DND-41 (cell line): ENCODE measurements at regions not wholly inside any gene's neighbourhood (a gene's known extent, or its start where the extent isn't known, plus 50 kb on each side); places are given as distances from the start of the nearest gene placed in this dataset.

Experiments
- ATAC-seq: fragments of 200-7000 bp; cut with Tn5 transposase; 3 replicates; pipeline ENCODE4 v1.9.1; 2021; ENCODE audit warnings: low read depth; ENCODE audit not compliant: insufficient read depth
- DNase-seq: peaks from one replicate; pipeline ENCODE4 v3.0.0-alpha.2; 2020
- H2AFZ ChIP-seq: 2 replicates; pipeline ENCODE4 v1.6.0; 2012; ENCODE audit warnings: low read depth, low read length
- H3K27ac ChIP-seq: 2 replicates; pipeline ENCODE4 v1.5.1; 2012; ENCODE audit warnings: low read length, inconsistent platforms
- H3K27me3 ChIP-seq: fragments of 200-600 bp; sonication (generic); 2 replicates; pipeline ENCODE4 v1.6.0; 2012; ENCODE audit warnings: low read length, mild to moderate bottlenecking, inconsistent platforms; ENCODE audit not compliant: insufficient read depth, poor library complexity
- H3K36me3 ChIP-seq: 2 replicates; pipeline ENCODE4 v1.5.1; 2012; ENCODE audit warnings: low read length, inconsistent platforms; ENCODE audit not compliant: insufficient read depth
- H3K4me1 ChIP-seq: 2 replicates; pipeline ENCODE4 v1.5.1; 2012; ENCODE audit warnings: mild to moderate bottlenecking, low read length; ENCODE audit not compliant: insufficient read depth
- H3K4me2 ChIP-seq: 2 replicates; pipeline ENCODE4 v1.6.0; 2012; ENCODE audit warnings: mild to moderate bottlenecking, moderate library complexity, low read length, inconsistent platforms; ENCODE audit not compliant: insufficient read depth
- H3K4me3 ChIP-seq, 2 experiments: fragments of 200-600 bp in 1 of 2; shearing (Covaris generic) in 1 of 2; 2 replicates each; pipeline ENCODE4 v1.5.1; 2012 to 2016; ENCODE audit warnings: inconsistent platforms in 2 of 2, low read length in 2 of 2, mild to moderate bottlenecking in 2 of 2, low read depth in 1 of 2, moderate library complexity in 1 of 2
- H3K79me2 ChIP-seq: 2 replicates; pipeline ENCODE4 v1.6.0; 2012; ENCODE audit warnings: low read length, inconsistent platforms; ENCODE audit not compliant: insufficient read depth
- H3K9ac ChIP-seq: 2 replicates; pipeline ENCODE4 v1.6.0; 2012; ENCODE audit warnings: low read depth, mild to moderate bottlenecking, inconsistent platforms, low read length, moderate library complexity
- H3K9me3 ChIP-seq: 2 replicates; pipeline ENCODE4 v1.5.1; 2012; ENCODE audit warnings: low read length, moderate library complexity, mild to moderate bottlenecking, inconsistent platforms; ENCODE audit not compliant: insufficient read depth, severe bottlenecking
- H4K20me1 ChIP-seq: 2 replicates; pipeline ENCODE4 v1.6.0; 2012; ENCODE audit warnings: low read length; ENCODE audit not compliant: insufficient read depth
- EZH2 ChIP-seq: IDR thresholded peaks from 3 replicates; pipeline ENCODE4 v1.6.1; 2012; ENCODE audit warnings: borderline replicate concordance, low read depth, mild to moderate bottlenecking, moderate library complexity, low read length, inconsistent platforms; ENCODE audit not compliant: severe bottlenecking
- TF ChIP-seq, protein P1 (sequence below): IDR thresholded peaks from 2 replicates; pipeline ENCODE4 v1.5.1; 2012; ENCODE audit warnings: borderline replicate concordance, low read length, moderate library complexity, mild to moderate bottlenecking; ENCODE audit not compliant: poor library complexity, severe bottlenecking; ENCODE audit errors: extremely low read depth

DNA sequence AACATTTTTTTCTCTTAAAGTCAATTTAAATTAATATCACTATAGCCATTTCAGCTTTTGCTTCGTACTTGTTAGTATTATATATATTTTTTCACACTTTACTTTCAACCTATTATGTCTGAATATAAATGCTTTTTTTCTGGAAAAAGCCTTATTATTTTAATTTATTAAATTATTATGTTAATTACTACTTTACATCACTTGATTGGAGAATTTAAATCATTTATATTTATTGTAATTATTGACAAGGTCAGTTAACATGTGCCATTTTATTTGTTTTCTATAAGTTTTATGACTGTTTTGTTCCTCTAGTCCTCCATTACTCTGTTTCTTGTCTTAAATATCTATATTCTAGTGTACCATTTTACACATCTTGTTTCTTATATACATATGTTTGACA lies 1333.4 kb upstream of the MIR17HG start:
- no peaks in the 10 kb centered on the region for H3K4me1 ChIP-seq
- no peak overlapping the region for H3K27ac ChIP-seq
- no peaks in the 10 kb centered on the region for H3K79me2 ChIP-seq
- H3K4me2 ChIP-seq, result no peak overlapping the region
- H3K9ac ChIP-seq, result no peak overlapping the region
- H3K27me3 ChIP-seq, result no peaks in the 10 kb centered on the region
- H4K20me1 ChIP-seq, result no peaks in the 10 kb centered on the region
- H2AFZ ChIP-seq, result no peak overlapping the region
- H3K36me3 ChIP-seq, result no peaks in the 10 kb centered on the region
- H3K4me3 ChIP-seq, result no peak overlapping the region
- TF ChIP-seq, protein P1, sequence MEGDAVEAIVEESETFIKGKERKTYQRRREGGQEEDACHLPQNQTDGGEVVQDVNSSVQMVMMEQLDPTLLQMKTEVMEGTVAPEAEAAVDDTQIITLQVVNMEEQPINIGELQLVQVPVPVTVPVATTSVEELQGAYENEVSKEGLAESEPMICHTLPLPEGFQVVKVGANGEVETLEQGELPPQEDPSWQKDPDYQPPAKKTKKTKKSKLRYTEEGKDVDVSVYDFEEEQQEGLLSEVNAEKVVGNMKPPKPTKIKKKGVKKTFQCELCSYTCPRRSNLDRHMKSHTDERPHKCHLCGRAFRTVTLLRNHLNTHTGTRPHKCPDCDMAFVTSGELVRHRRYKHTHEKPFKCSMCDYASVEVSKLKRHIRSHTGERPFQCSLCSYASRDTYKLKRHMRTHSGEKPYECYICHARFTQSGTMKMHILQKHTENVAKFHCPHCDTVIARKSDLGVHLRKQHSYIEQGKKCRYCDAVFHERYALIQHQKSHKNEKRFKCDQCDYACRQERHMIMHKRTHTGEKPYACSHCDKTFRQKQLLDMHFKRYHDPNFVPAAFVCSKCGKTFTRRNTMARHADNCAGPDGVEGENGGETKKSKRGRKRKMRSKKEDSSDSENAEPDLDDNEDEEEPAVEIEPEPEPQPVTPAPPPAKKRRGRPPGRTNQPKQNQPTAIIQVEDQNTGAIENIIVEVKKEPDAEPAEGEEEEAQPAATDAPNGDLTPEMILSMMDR, result no peak
- TF ChIP-seq EZH2, result no peak
- ATAC-seq (no peak), DNase-seq (no peak)
- no peaks in the 10 kb centered on the region for H3K9me3 ChIP-seq

DNA sequence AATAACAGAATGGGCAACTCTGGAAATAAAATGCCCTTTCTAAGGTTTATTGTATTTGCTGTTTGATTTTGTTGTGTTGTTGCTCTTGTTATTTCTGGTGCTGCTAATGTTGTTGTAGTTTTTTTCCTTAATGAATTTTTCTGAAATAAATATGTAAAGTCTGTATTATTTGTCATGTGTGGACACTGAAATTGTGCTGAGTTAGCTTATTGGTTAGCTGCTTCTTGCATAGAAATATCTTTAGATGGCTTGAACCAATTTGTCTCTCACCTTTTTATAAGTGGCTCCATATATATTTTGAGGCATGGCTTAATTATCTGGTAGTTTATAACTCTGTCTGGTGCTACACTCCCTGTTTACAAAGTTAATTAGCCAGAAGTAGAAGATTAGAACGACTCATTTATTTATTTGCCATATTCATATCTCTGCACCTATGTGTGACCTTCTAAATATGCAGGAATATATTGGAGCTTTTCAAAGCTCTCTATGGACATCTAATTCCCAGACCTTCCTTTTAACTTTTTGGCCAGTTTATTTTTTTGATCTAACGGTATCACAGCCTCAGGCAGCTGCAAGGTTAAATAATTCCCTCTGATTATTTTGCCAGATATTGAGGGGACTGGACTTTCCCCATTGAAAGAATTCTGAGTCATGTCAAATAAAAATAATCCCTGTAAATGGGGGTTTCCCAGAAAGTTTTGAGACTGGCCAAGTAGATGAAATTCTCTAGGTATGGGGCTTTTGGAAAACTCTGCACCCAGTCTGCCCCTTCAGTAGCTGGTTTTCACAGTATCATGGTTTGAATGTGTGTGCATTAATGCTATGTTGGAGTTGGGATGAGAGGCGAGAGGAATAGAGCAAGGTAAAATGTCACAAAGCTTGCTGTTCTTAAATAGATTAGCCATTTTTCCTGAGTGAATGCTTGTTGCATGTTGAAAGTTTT lies 1331.7 kb upstream of the MIR17HG start:
- no peak overlapping the region for H3K27ac ChIP-seq
- H4K20me1 ChIP-seq, result no peaks in the 10 kb centered on the region
- no peaks in the 10 kb centered on the region for H3K36me3 ChIP-seq
- ATAC-seq (no peak), DNase-seq (no peak)
- no peak overlapping the region for H3K4me3 ChIP-seq
- H3K9ac ChIP-seq, result no peak overlapping the region
- no peaks in the 10 kb centered on the region for H3K9me3 ChIP-seq
- TF ChIP-seq, protein P1, result no peak
- TF ChIP-seq EZH2, result no peak
- no peaks in the 10 kb centered on the region for H3K79me2 ChIP-seq
- H3K27me3 ChIP-seq, result no peaks in the 10 kb centered on the region
- no peaks in the 10 kb centered on the region for H3K4me1 ChIP-seq
- H3K4me2 ChIP-seq, result no peak overlapping the region
- H2AFZ ChIP-seq, result no peak overlapping the region

DNA sequence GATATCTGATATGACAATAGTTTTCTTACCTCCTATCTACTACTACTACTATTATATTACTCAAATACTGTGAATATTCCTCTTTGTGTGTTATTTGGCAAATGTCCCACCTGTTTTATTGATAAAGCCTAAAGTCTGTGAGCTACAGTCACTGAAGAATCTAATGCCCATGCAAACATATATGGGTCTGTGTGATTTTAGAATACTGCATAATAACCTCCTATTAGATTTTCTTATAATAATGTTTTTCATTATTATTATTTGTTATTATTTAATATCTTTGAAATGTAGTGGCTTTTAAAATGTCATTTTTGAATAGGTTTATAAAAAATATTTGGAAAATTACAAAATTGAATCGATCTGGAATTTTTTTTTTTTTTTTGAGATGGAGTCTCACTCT lies 1330.8 kb upstream of the MIR17HG start:
- H3K4me3 ChIP-seq, result no peak overlapping the region
- H3K4me2 ChIP-seq, result no peak overlapping the region
- H3K4me1 ChIP-seq, result no peaks in the 10 kb centered on the region
- DNase-seq (no peak), ATAC-seq (no peak)
- H3K9ac ChIP-seq, result no peak overlapping the region
- H3K9me3 ChIP-seq, result no peaks in the 10 kb centered on the region
- no peaks in the 10 kb centered on the region for H3K36me3 ChIP-seq
- no peak overlapping the region for H3K27ac ChIP-seq
- no peaks in the 10 kb centered on the region for H4K20me1 ChIP-seq
- no peaks in the 10 kb centered on the region for H3K79me2 ChIP-seq
- H2AFZ ChIP-seq, result no peak overlapping the region
- H3K27me3 ChIP-seq, result no peaks in the 10 kb centered on the region
- TF ChIP-seq EZH2, result no peak
- TF ChIP-seq, protein P1, result no peak
